ENCODE measurements at regions not wholly inside any gene's neighbourhood (a gene's known extent, or its start where the extent isn't known, plus 50 kb on each side); places are given as distances from the start of the nearest gene placed in this dataset.
"Not testable (repeated sequence)": the region's sequence is repeated elsewhere in the genome, so short reads cannot be mapped to it uniquely, and the experiment has no call there.

DNA sequence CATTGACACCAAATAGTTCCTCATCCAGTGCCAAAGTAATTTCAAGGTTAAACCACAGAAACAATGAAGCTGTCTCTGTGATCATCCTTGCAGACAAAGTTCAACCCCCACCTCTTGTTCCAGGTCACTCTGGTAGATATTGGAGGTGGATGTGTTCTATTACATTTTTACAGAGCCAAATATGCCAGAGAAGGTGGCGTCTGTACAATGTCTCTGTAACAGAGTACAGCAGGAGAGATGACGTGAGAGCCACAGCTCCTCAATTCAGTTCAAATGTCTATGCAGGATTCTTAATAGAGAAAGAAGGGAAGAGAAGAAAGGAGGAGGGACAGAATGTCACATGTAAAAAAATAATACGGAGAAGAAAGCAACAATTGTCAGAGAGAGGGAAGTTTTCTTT is 268.3 kb upstream of the OR4E1 start:
- DNase-seq, result no peak

GRCh38 chr14:21940887-21941856 is 267.6 kb upstream of the OR4E1 start:
- peak; percentile 53 for DNase-seq

GRCh38 chr14:21939836-21940235 is 266.2 kb upstream of the OR4E1 start:
- no peak for DNase-seq

GRCh38 chr14:21937996-21938395 is 264.4 kb upstream of the OR4E1 start:
- DNase-seq, result no peak

DNA sequence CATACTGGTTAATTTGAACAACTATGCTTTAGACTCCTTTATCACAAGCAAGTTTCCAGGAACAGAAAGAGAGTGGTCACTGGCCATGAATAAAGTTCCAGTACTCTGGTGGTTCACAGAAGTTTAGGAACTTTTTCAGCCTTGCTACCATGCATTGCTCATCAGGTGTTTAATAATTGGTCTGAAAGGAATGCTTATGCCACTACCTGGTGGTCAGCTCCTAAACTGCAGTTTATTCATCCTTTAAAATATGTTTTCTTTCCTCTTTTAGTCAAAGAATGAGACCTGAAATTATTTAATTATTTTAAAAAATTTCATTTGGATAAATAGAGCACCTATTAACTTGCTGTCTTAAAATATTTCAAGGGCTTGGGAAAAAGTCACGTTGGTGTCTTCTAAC is 260.1 kb upstream of the OR4E1 start:
- DNase-seq, result no peak

- DNase-seq, result no peak
Measured at GRCh38 chr14:21924479-21924878, 250.9 kb upstream of the OR4E1 start.

DNA sequence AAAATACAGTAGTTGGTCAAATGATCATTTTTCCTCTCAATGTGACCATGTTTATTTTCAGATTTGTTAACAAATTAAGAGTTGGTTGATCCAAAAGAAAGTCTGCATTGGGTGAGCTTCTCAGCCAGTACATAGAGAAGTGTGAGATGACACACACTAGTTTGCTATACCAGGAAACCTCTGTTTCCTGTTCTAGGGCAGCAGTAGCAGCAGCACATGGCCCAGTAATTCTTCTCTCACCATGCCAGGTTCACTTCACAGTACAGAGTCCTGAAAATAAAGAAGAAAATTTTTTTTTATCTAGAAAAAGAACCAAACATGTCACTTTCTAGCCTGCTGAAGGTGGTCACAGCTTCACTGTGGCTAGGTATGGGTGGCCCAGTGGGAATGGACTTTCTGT is 250.2 kb upstream of the OR4E1 start:
- no peak for DNase-seq

DNA sequence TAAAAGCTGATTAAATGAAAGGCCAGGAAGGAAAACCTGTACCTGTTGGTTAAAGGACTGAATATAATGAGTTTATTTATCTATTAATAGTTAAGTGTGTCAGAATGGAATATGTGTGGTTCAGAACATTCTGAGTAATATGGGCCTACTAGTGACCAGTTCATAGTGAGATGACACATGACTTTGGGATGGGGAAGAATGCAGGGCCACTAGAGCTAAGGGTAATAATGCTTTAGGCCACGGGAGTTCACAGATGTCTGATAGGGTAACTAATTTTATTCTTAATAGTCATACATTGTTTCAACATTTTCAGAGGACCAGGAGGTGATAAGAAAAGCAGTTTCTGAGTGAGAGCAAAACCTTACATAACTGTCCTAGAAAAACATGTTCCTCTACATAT is 247.8 kb upstream of the OR4E1 start:
- no peak for DNase-seq

GRCh38 chr14:21917699-21918436 is 244.2 kb upstream of the OR4E1 start:
- DNase-seq, result peak; percentile 61

- no peak for DNase-seq
Measured at GRCh38 chr14:21915826-21916225, 242.2 kb upstream of the OR4E1 start.

DNA sequence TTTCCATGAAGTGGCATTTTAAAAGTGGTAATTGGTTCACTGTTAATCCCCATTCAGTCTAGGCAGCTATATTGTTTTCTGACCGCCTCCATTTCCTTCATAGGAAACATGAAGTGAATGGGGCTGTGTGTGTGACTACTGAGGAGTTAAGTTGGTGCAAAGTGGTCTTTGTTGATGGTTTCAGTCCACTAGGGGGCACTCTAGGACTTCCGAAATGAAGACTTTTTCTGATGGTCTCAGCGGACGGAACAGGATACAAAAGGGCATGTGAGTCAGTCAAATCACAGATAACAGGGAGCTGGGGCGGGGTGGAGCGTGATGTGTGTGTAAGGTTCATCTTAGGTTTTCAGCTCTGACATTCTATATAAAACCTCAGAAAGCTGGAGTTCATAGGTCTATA is 240.1 kb upstream of the OR4E1 start:
- DNase-seq, result peak; percentile 82

DNA sequence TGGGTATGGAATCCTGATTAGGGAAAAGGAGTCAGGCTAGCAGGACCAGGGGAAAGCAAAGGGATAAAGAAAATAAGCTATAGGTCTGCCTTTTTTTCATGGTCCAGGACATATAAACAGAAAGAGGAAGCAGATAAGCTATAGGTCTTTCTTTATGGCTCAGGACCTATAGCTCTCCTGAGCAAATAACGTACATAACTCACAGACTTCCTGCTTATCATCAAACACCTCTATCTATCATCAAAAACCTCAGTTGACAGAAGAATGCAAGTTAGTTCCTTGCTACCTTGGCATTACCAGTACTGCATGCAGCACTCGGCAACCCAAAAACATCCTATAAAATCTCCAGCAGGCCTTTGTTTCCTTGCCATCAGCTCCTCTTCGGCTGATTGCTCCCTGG is 238.7 kb upstream of the OR4E1 start:
- no peak for DNase-seq

DNA sequence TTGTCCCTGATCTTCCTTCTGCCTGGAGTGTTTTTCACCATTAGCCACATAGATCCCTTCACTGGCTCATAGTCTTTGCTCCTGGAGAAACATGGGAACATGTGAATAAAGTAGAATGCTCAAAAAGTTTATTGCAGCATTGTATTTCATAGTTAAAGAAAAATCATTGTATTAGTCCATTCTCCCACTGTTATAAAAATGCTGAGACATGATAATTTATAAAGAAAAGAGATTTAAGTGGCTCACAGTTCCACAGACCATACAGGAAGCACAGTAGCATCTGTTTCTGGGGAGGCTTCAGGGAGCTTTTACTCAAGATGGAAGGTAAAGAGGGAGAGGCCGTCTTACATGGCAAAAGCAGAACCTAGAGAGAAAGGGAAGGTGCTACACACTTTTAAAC is 238.3 kb upstream of the OR4E1 start:
- DNase-seq, result no peak

GRCh38 chr14:21910260-21910659 is 236.6 kb upstream of the OR4E1 start:
- DNase-seq, result no peak

DNA sequence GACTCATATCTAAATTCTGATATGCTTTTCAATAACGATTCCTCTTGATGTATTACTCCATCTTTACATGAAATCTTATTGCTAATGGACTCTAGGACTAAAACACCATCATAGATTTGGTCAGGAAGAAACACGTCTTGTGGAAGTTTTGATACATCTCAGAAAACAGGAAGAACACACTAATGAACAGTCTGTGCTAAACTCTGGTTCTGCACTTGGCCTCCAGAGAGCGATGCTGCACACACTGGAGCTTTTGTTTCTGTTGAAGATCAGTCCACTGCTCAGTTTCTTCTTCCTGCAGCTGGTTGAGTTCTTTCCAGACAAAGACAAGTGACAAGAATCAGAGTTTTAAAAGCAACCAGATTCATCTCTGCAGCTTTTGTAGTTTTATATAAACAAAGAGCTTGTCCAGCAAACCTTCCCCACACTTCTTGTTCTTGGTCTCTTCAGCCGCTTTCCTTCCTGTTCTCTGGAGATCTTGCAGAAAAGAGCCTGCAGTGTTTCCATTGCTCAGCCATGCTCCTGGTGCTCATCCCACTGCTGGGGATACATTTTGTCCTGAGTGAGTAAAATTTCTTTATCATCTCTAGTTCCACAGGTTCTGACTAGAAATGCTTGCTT is 229.1 kb upstream of the OR4E1 start:
- DNase-seq, result no peak

DNA sequence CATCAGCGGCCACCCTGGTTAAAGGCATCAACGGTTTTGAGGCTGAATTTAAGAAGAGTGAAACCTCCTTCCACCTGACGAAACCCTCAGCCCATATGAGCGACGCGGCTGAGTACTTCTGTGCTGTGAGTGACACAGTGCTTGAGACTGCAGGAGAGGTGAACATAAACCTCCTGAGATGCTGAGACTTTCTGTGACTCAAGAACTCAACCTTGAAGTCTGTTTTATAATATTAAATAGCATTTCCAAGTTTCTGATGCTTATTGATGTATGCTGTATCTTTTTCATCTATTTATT is 221.2 kb upstream of the OR4E1 start:
- not testable (repeated sequence) for DNase-seq

GRCh38 chr14:21894003-21894897 is 220.6 kb upstream of the OR4E1 start:
- DNase-seq, result no peak

DNA sequence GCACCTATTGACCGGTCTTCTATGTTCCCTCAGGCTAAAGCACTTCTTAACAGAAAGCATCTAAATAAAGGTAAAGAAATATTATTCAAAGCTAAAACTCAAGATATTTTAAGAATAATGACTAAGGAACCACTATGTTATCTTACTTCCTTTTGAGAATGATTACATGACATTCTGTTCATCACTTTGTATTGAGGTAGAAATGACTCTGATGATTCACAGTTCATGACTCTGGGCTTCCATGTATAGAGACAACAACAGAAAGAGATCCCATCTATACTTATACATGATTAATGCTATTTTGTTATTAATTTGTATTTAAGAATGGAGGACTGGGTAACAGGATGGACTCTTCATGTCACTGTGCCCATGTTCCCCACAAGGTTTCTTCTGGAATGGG is 218.3 kb upstream of the OR4E1 start:
- DNase-seq, result no peak

- no peak for DNase-seq
Measured at GRCh38 chr14:21884995-21885394, 211.4 kb upstream of the OR4E1 start.

DNA sequence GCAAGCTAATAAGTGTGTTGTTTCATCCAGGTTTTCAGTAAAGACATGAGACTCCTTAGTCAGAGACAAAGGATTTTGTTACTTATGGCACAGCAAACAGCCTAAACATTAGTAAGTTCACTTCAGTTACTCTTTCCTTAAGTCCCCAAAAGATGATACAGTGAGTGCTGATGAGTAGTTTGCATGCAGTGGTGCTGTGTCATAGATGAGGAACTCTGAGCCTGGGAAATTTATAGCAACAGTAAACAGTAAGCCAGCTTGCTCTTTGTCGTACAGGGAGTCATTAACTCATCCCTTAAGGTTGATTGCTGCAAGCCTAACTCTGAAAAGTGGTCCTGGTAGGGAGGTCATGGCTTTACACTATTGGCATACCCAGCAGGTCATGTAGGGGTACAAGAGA is 208.6 kb upstream of the OR4E1 start:
- DNase-seq, result no peak

DNA sequence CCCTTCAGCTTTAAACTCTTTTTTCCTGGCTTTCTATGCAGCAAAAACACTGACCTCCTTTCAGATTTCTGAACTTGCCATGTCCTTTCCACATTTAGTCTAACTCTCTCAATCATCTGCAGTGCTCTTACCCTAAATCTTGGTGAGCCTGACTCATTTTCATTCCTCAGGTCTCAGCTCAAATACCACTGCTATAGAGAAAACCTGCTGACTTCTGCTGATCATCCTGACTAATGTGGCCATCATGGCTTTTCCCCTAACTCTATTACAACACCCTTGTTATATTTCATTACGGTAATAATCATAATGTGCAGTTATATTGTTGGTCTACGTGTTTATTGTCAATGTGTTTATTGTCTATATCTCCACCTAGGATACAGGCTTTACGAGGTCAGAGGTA is 207.3 kb upstream of the OR4E1 start:
- DNase-seq, result no peak

DNA sequence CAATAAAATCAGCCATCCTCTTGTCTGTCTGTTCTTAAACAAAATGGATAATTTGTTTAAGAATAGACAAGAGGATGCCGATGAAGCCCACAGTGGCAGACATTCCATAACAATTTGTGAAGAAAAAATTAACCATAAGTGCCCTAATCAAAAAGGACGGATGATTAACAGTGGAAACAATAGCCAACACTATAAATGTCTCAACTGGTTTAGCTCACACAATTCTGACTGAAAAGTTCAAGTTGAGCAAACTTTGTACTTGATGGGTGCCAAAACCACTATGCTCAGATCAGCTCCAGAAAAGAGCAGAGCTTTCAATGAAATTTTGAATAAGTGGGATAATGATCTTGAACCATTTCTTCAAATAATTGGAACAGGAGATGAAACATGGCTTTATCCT is 202.2 kb upstream of the OR4E1 start:
- DNase-seq, result no peak

DNA sequence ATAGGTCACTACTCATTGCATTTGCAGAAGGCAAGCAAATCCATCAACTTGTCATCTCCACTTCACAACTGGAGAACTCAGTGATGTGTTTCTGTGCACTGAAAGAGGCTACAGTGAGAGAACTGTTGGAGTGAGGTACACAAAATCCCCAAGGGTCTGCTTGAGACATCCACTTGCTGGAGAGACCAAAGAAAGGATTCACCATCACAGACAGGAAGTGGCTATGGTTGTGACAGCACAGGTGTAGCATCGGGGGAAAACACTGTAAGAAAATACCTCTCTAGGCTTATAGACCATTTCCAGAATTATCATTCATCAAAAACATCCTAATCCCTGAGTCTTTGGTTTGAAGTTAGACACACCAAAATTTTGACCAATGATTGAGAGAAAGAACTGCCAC is 201.3 kb upstream of the OR4E1 start:
- no peak for DNase-seq
